ENCODE measurements at regions not wholly inside any gene's neighbourhood (a gene's known extent, or its start where the extent isn't known, plus 50 kb on each side); places are given as distances from the start of the nearest gene placed in this dataset.

DNA sequence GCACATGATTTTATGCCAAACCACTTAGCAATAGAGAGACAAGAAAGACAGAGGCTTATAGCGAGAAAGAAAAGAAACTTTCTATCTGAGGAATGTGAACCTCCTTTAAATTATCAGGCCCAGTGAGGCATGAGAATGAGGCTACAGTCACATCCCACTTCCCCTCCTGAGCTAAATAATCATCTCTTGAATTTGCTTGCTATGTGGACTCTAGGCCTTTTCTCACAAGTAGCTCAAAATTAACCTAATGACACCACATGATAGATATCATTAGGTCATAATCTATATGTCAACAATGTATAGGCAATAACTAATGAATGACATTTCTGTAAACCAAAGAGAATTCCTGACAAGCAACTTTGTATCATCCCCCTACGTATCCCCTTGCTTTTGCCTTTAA lies 301.5 kb upstream of the MGAT5 start (continued):
- TF ChIP-seq, protein P1, sequence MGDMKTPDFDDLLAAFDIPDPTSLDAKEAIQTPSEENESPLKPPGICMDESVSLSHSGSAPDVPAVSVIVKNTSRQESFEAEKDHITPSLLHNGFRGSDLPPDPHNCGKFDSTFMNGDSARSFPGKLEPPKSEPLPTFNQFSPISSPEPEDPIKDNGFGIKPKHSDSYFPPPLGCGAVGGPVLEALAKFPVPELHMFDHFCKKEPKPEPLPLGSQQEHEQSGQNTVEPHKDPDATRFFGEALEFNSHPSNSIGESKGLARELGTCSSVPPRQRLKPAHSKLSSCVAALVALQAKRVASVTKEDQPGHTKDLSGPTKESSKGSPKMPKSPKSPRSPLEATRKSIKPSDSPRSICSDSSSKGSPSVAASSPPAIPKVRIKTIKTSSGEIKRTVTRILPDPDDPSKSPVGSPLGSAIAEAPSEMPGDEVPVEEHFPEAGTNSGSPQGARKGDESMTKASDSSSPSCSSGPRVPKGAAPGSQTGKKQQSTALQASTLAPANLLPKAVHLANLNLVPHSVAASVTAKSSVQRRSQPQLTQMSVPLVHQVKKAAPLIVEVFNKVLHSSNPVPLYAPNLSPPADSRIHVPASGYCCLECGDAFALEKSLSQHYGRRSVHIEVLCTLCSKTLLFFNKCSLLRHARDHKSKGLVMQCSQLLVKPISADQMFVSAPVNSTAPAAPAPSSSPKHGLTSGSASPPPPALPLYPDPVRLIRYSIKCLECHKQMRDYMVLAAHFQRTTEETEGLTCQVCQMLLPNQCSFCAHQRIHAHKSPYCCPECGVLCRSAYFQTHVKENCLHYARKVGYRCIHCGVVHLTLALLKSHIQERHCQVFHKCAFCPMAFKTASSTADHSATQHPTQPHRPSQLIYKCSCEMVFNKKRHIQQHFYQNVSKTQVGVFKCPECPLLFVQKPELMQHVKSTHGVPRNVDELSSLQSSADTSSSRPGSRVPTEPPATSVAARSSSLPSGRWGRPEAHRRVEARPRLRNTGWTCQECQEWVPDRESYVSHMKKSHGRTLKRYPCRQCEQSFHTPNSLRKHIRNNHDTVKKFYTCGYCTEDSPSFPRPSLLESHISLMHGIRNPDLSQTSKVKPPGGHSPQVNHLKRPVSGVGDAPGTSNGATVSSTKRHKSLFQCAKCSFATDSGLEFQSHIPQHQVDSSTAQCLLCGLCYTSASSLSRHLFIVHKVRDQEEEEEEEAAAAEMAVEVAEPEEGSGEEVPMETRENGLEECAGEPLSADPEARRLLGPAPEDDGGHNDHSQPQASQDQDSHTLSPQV (IDR thresholded peaks at IDR 0.05), result no peak
- TF ChIP-seq SIX5 (IDR thresholded peaks at IDR 0.05; ENCODE audit: low read depth, low read length, severe bottlenecking) (no peak), CREB1 (IDR thresholded peaks at IDR 0.05; ENCODE audit: low read depth) (peak; percentile 33; the same call in 1 of the 2 replicates), IKZF2 (IDR thresholded peaks at IDR 0.05) (peak in 1 of 2 experiments; percentile 54; a peak in 3 of 4 replicates), IRF4 (IDR thresholded peaks at IDR 0.05; ENCODE audit: low read depth, low read length) (no peak), LARP7 (IDR thresholded peaks at IDR 0.05) (no peak), DPF2 (IDR thresholded peaks at IDR 0.05) (peak; percentile 55; the same call in 1 of the 2 replicates), RBBP5 (conservative IDR thresholded peaks at IDR 0.05) (no peak), NR2F1 (conservative IDR thresholded peaks at IDR 0.05) (no peak), ATF7 (IDR thresholded peaks at IDR 0.05; ENCODE audit: low read depth) (peak; percentile 83)
- TF ChIP-seq, protein P2, sequence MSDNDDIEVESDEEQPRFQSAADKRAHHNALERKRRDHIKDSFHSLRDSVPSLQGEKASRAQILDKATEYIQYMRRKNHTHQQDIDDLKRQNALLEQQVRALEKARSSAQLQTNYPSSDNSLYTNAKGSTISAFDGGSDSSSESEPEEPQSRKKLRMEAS (IDR thresholded peaks at IDR 0.05; ENCODE audit: low read depth, low read length), result no peak
- TF ChIP-seq, protein P3, sequence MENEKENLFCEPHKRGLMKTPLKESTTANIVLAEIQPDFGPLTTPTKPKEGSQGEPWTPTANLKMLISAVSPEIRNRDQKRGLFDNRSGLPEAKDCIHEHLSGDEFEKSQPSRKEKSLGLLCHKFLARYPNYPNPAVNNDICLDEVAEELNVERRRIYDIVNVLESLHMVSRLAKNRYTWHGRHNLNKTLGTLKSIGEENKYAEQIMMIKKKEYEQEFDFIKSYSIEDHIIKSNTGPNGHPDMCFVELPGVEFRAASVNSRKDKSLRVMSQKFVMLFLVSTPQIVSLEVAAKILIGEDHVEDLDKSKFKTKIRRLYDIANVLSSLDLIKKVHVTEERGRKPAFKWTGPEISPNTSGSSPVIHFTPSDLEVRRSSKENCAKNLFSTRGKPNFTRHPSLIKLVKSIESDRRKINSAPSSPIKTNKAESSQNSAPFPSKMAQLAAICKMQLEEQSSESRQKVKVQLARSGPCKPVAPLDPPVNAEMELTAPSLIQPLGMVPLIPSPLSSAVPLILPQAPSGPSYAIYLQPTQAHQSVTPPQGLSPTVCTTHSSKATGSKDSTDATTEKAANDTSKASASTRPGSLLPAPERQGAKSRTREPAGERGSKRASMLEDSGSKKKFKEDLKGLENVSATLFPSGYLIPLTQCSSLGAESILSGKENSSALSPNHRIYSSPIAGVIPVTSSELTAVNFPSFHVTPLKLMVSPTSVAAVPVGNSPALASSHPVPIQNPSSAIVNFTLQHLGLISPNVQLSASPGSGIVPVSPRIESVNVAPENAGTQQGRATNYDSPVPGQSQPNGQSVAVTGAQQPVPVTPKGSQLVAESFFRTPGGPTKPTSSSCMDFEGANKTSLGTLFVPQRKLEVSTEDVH (IDR thresholded peaks at IDR 0.05; ENCODE audit: low read depth, partially characterized antibody), result no peak
- TF ChIP-seq, protein P4, sequence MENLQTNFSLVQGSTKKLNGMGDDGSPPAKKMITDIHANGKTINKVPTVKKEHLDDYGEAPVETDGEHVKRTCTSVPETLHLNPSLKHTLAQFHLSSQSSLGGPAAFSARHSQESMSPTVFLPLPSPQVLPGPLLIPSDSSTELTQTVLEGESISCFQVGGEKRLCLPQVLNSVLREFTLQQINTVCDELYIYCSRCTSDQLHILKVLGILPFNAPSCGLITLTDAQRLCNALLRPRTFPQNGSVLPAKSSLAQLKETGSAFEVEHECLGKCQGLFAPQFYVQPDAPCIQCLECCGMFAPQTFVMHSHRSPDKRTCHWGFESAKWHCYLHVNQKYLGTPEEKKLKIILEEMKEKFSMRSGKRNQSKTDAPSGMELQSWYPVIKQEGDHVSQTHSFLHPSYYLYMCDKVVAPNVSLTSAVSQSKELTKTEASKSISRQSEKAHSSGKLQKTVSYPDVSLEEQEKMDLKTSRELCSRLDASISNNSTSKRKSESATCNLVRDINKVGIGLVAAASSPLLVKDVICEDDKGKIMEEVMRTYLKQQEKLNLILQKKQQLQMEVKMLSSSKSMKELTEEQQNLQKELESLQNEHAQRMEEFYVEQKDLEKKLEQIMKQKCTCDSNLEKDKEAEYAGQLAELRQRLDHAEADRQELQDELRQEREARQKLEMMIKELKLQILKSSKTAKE (IDR thresholded peaks at IDR 0.05; ENCODE audit: low read depth, poor library complexity, severe bottlenecking), result no peak
- TF ChIP-seq, protein P5, sequence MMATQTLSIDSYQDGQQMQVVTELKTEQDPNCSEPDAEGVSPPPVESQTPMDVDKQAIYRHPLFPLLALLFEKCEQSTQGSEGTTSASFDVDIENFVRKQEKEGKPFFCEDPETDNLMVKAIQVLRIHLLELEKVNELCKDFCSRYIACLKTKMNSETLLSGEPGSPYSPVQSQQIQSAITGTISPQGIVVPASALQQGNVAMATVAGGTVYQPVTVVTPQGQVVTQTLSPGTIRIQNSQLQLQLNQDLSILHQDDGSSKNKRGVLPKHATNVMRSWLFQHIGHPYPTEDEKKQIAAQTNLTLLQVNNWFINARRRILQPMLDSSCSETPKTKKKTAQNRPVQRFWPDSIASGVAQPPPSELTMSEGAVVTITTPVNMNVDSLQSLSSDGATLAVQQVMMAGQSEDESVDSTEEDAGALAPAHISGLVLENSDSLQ (IDR thresholded peaks at IDR 0.05), result 0 out of 2 replicates have a peak, but pooled peaks have one; percentile 23
- TF ChIP-seq, protein P6, sequence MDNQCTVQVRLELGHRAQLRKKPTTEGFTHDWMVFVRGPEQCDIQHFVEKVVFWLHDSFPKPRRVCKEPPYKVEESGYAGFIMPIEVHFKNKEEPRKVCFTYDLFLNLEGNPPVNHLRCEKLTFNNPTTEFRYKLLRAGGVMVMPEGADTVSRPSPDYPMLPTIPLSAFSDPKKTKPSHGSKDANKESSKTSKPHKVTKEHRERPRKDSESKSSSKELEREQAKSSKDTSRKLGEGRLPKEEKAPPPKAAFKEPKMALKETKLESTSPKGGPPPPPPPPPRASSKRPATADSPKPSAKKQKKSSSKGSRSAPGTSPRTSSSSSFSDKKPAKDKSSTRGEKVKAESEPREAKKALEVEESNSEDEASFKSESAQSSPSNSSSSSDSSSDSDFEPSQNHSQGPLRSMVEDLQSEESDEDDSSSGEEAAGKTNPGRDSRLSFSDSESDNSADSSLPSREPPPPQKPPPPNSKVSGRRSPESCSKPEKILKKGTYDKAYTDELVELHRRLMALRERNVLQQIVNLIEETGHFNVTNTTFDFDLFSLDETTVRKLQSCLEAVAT (IDR thresholded peaks at IDR 0.05), result no peak
- TF ChIP-seq, protein P7, sequence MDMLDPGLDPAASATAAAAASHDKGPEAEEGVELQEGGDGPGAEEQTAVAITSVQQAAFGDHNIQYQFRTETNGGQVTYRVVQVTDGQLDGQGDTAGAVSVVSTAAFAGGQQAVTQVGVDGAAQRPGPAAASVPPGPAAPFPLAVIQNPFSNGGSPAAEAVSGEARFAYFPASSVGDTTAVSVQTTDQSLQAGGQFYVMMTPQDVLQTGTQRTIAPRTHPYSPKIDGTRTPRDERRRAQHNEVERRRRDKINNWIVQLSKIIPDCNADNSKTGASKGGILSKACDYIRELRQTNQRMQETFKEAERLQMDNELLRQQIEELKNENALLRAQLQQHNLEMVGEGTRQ (IDR thresholded peaks at IDR 0.05; ENCODE audit: borderline replicate concordance, low read depth, low read length), result no peak
- TF ChIP-seq, protein P8, sequence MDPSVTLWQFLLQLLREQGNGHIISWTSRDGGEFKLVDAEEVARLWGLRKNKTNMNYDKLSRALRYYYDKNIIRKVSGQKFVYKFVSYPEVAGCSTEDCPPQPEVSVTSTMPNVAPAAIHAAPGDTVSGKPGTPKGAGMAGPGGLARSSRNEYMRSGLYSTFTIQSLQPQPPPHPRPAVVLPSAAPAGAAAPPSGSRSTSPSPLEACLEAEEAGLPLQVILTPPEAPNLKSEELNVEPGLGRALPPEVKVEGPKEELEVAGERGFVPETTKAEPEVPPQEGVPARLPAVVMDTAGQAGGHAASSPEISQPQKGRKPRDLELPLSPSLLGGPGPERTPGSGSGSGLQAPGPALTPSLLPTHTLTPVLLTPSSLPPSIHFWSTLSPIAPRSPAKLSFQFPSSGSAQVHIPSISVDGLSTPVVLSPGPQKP (IDR thresholded peaks at IDR 0.05; ENCODE audit: low read depth, low read length), result no peak

All from GM12878 (cell line).